GM19455 (cell line): ENCODE measurements at regions not wholly inside any gene's neighbourhood (a gene's known extent, or its start where the extent isn't known, plus 50 kb on each side); places are given as distances from the start of the nearest gene placed in this dataset.

Experiments
- ATAC-seq: cut with Tn5 transposase; IDR thresholded peaks from one replicate; pipeline ENCODE4 v1.9.1; 2021; ENCODE audit not compliant: unreplicated experiment

- no peak for ATAC-seq
Observed at GRCh38 chr1:5254131-5254725, 599.8 kb downstream of the AJAP1 start.

- ATAC-seq: no peak
Observed at GRCh38 chr1:5253036-5253435, 598.6 kb downstream of the AJAP1 start.

- no peak for ATAC-seq
Observed at GRCh38 chr1:5250336-5250735, 595.9 kb downstream of the AJAP1 start.

GRCh38 chr1:5245348-5245747, 590.9 kb downstream of the AJAP1 start:
- ATAC-seq: no peak

GRCh38 chr1:5244631-5245285, 590.3 kb downstream of the AJAP1 start:
- no peak for ATAC-seq

GRCh38 chr1:5242850-5243249, 588.4 kb downstream of the AJAP1 start:
- ATAC-seq: no peak

- no peak for ATAC-seq
Observed at GRCh38 chr1:5239911-5240310, 585.5 kb downstream of the AJAP1 start.

- ATAC-seq: no peak
Observed at GRCh38 chr1:5238351-5239130, 584.1 kb downstream of the AJAP1 start.

- ATAC-seq: no peak
Observed at GRCh38 chr1:5235355-5235899, 581.0 kb downstream of the AJAP1 start.

GRCh38 chr1:5232537-5232936, 578.1 kb downstream of the AJAP1 start:
- ATAC-seq: no peak

- ATAC-seq: no peak
Observed at GRCh38 chr1:5231541-5232315, 577.3 kb downstream of the AJAP1 start.

GRCh38 chr1:5227114-5227513, 572.7 kb downstream of the AJAP1 start:
- no peak for ATAC-seq

GRCh38 chr1:5225707-5226704, 571.6 kb downstream of the AJAP1 start:
- no peak for ATAC-seq

- no peak for ATAC-seq
Observed at GRCh38 chr1:5223206-5223605, 568.8 kb downstream of the AJAP1 start.

GRCh38 chr1:5222626-5223025, 568.2 kb downstream of the AJAP1 start:
- ATAC-seq: no peak

GRCh38 chr1:5221451-5221850, 567.0 kb downstream of the AJAP1 start:
- no peak for ATAC-seq

- ATAC-seq: no peak
Observed at GRCh38 chr1:5220821-5221220, 566.4 kb downstream of the AJAP1 start.

- ATAC-seq: no peak
Observed at GRCh38 chr1:5220421-5220820, 566.0 kb downstream of the AJAP1 start.

- no peak for ATAC-seq
Observed at GRCh38 chr1:5200006-5200405, 545.6 kb downstream of the AJAP1 start.

GRCh38 chr1:5198328-5198727, 543.9 kb downstream of the AJAP1 start:
- no peak for ATAC-seq
